HG03135 (cell line): ENCODE measurements at regions not wholly inside any gene's neighbourhood (a gene's known extent, or its start where the extent isn't known, plus 50 kb on each side); places are given as distances from the start of the nearest gene placed in this dataset.
"Not testable (repeated sequence)": the region's sequence is repeated elsewhere in the genome, so short reads cannot be mapped to it uniquely, and the experiment has no call there.

Experiments
- ATAC-seq: cut with Tn5 transposase; IDR thresholded peaks from one replicate; pipeline ENCODE4 v1.9.1; 2021; ENCODE audit warnings: mild to moderate bottlenecking, moderate library complexity; ENCODE audit not compliant: unreplicated experiment

DNA sequence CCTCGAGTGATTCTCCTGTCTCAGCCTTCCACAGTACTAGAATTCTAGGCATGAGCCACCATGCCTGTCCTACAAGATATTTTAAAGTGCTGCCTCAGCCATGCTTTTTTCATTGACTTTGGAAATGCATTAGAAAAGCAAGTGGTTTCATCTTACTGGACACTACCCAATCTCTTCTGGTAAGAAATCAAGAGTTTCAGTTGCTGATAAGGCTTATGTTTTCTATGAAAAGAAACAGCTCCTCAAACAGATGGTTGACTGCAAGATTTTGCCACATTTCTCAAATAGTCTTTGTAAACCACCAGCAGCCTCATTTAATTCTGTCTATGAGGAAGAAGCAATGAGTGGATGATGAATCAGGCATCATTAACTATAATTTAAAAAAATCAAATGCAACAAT, 264.5 kb upstream of the LRP1B start:
- ATAC-seq = no peak

GRCh38 chr2:142380372-142380771, 249.6 kb upstream of the LRP1B start:
- no peak for ATAC-seq

DNA sequence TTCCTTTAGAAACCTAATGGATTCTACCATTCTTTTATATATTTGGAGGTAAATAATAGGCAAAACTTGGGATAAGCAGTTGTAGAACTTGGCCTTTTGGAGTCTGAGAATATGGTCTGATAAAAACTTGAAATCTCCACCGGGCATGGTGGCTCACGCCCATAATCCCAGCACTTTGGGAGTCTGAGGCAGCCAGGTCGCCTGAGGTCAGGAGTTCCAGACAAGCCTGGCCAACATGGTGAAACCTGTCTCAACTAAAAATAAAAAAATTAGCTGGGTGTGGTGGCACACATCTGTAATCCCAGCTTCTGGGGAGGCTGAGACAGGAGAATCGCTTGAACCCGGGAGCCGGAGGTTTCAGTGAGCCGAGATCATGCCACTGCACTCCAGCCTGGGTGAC, 231.3 kb upstream of the LRP1B start:
- not testable (repeated sequence) for ATAC-seq

GRCh38 chr2:142347751-142348150, 216.9 kb upstream of the LRP1B start:
- ATAC-seq = no peak

DNA sequence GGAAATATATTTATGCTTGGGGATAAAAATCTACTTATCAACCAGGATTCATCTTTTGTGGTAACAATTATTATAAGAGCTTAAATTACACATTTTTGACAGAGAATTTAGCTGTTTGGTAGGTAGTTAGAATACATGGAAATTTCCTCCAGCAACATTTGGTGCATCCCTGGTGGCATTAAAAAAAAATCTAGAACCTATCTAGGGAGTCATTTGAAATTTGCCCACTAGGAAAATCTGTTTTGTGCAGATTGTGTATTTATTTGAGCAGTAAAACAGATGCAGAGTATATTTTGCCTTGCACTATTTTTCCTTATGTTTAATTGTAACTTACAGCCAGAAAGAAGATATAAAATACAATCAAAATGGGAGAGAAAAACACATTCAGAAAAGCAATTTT, 208.4 kb upstream of the LRP1B start:
- no peak for ATAC-seq

- ATAC-seq = no peak
Observed at GRCh38 chr2:142332196-142332595, 201.4 kb upstream of the LRP1B start.

DNA sequence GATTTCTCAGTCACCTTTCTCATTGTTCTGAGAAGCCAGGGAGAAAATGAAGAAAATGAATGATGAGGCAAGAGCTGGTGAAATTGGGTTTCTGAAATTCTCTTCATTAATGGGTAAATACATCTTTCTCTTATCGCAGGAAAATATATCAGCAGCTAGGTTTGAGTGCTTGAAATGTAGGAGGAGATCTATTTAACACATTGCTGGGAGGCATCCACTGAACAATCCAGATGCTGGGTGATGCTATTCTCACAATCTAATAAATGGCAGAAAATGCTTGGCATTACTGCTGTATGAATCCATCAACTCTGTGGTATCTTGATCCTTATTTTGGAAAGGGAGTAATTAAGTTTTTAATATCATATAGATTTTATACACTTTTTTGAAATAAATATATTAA, 199.6 kb upstream of the LRP1B start:
- no peak for ATAC-seq

DNA sequence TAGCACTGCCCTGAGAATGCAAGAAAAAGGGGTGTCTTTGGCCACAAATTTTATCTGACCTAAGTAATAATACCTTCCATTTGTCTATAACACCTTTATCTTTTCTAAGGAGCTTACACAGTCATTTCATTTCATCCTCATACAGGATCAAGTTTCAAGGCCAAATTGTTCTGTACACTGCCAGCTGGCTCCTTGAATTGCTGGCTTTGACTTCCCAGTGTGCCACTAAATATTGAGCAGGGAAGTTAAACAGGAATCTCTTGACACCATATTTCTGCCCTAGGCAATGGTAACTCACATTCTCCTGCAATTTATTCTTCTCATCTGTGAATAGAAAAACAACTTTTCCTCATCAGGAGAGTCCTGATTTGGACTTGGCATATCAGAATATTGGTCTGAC, 195.1 kb upstream of the LRP1B start:
- ATAC-seq = no peak

GRCh38 chr2:142323206-142323605, 192.4 kb upstream of the LRP1B start:
- ATAC-seq = no peak

DNA sequence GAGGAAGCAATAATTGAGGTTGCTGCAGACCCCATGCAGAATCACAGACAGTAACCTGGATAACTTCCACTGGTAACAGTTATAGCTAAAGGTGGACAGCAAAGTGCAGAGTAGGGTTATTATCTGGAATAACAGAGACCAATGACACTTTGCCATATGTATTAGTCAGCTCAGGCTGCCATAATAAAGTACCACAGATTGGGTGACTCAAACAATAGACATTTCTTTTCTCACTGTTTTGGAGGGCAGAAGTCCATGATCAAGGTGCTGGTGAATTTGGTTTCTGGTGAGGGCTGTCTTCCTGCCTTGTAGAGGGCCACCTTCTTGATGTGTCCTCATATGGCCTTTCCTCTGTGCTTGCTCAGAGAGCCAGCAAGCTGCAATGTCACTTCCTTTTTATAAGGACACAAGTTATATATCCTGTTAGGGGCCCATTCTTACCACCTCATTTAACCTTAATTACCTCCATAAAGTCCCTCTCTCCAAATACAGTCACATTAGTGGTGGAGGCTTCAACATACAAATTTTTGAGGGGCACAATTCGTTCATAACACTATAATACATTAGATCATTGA, 191.0 kb upstream of the LRP1B start:
- ATAC-seq = no peak

GRCh38 chr2:142320067-142320466, 189.3 kb upstream of the LRP1B start:
- ATAC-seq = no peak

DNA sequence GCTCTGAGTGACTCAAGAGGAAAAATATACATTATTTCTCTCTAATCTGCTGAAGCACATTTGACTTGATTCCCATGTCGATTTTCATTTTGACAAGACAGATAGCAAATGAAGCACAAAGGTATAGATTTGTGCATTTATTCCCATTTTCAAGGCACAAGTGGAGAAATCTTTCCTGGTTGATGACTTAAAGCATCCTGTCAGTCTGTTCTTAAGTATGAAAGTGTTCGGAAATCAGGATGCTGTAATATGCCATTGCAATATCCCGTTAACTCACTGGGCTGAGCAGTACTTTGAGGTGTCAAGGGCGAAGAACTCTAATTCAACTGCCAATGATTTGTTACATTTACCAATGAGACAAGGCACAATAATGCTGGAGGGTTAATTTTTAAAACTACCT, 185.2 kb upstream of the LRP1B start:
- ATAC-seq = no peak

DNA sequence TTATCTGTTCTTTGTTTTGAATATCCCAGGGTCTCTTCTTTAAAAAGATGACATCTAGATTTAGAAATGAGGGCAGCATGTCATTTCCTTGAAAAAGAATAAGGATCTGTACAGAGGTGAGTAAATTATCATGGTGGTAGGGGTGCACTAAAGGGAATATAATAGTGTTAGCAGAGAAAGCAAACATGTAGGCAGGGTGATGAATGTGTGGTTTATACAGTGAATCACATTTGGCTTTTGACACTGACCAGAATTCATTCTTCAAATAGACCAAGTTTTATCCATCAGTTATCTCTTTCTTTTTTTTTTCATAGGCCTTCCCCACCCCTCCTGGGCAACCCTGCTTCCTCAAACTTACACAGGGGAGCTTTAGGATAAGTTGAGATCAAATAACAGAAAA, 184.5 kb upstream of the LRP1B start:
- no peak for ATAC-seq

- no peak for ATAC-seq
Observed at GRCh38 chr2:142314164-142314563, 183.3 kb upstream of the LRP1B start.

DNA sequence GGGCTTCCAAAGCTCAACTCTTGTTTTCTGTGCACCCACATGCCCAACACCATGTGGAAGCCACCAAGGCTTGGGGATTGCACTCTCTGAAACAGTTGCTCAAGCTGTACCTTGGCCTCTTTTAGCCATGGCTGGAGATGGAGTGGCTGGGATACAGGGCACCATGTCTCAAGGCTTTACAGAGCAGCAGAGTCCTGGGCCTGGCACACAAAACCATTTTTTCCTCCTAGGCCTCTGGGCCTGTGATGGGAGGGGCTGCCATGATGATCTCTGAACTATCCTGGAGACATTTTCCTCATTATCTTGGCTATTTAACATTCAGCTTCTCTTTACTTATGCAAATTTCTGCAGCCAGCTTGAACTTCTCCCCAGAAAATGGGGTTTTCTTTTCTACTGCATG, 179.7 kb upstream of the LRP1B start:
- no peak for ATAC-seq

DNA sequence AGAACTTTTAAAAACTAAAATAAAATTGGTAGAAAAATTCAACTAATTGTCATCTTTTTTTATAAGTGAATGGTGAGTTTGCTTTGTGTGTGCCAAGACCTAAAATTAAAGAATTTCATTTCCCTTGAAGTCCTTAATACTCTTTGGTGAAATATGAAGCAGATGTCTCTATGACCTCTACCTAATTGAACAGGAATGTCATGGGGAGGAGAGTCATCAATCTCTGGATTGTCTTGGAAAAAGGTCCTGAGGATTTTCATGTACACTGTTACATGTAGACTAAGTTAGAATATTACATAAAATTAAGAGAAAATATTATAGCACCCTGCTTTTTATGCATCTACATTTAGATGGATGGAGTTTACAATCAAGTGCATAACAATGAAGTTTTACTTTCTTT, 177.9 kb upstream of the LRP1B start:
- no peak for ATAC-seq

DNA sequence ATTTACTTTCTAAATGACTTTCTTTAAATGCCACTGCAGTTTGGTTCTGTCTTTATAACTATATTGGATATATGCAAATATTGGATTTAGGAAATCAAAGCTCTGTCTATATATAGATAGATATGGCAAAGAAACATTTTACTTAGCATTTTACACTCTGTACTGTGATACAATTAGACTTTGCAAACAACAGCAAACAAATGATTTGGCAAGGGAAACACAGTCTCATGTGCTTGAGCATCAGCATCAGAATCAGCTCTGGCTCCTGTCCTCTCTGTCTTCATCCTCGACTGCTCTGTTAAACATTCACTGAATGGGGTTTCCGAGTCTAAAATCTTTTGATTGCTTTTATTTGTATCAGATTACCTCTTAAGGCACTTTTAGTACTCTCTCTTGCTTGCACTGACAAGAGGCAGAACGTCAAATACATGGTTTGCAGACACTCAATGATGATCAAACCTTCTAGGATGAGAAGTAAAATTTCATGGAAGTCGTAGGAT, 176.8 kb upstream of the LRP1B start:
- ATAC-seq = no peak

DNA sequence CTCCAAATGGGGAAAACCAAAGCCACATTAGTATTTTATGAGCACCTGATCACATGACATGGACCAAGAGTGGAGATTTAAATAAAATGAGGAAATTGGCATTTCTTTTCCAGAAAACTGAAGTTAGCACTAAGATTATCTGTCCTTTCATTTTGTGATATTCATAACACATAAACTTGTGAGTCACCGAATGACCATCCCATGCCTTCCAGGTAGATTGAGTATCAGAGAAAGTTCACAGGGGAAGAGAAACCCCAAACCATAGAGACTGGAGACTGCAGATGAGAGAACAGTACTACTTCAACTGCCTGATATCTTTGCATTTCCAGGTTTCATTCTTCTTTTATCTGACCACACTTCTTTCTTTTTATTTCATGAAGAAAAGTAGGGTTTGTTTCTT, 176.3 kb upstream of the LRP1B start:
- no peak for ATAC-seq

- no peak for ATAC-seq
Observed at GRCh38 chr2:142306131-142306530, 175.3 kb upstream of the LRP1B start.

DNA sequence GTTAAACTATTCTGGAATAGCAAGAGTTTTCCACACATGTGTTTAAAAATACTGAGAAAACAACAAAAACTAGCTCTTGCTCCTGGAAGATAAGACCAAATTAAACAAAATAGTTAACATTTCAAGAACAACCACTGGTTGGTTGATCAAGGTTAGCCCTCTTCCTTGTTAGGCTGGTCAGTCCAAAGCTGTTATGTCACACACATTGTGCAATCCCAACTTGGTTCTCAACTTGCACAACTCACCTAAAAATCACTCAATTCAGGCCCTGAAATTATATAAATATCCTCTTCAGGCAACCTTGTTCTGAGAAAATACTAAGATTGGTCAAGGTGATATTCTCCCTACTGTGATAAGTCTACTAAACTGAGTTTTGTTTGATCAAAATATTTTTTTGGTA, 169.7 kb upstream of the LRP1B start:
- ATAC-seq = no peak

DNA sequence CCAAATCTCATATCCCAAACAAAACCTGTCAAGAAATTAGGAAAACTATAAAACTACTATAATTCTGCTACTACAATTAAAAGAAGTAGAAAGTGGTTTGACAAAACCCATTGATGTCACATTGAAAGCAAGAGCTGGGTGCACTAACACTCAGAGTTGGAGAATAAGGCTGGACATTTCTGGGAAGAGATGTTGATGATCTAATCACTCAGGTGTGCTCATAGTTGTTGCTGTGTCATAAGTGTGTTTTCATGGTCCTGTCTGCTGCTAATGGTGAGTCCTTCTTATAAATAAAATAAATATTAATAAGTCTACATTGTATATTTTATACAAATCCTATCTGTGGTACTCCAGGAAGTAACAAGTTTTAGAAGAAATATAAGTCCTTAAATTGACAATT, 168.2 kb upstream of the LRP1B start:
- ATAC-seq = no peak

GRCh38 chr2:142294225-142294624, 163.4 kb upstream of the LRP1B start:
- no peak for ATAC-seq

- no peak for ATAC-seq
Observed at GRCh38 chr2:142291969-142292368, 161.2 kb upstream of the LRP1B start.
